K562 (cell line): ENCODE measurements at regions not wholly inside any gene's neighbourhood (a gene's known extent, or its start where the extent isn't known, plus 50 kb on each side); places are given as distances from the start of the nearest gene placed in this dataset.

Experiments used
- ATAC-seq: fragments of 200-7000 bp; cut with Tn5 transposase; 3 replicates; pipeline ENCODE4 v1.9.1; 2020; ENCODE audit warnings: moderate library complexity
- BruUV-seq: library from RNA; stranded (reverse); fragments of 400-500 nt; replicated peaks from 2 replicates; lab custom pipeline; 2021; lab: Mats Ljungman, UMichigan
- CTCF ChIA-PET: fragments of 300-600 bp; formaldehyde crosslinking; extraction: SDS; loops from one replicate; lab custom pipeline; 2021; ENCODE audit warnings: low intra/inter-chr PET ratio; lab: Yijun Ruan, JAX
- POLR2A ChIA-PET: fragments of 300-600, 350-650 bp; sonication (Branson Sonifier 250); formaldehyde crosslinking; extraction: SDS; loops from one replicate; lab custom pipeline; 2021; ENCODE audit warnings: antibody characterized with exemption, inconsistent platforms; lab: Yijun Ruan, JAX
- DNase-seq, 4 experiments: peaks; one replicate each; pipeline versions ENCODE4 v3.0.0 to v3.0.0-alpha.2; 2011 to 2018; ENCODE audit warnings: low spot score in 3 of 4, mixed read lengths in 3 of 4; ENCODE audit errors: extremely low read depth in 1 of 4
- FAIRE-seq: peaks from 2 replicates; lab custom pipeline; 2011; peaks lifted over from hg19 to GRCh38; lab: Jason Lieb, UNC
- H2AFZ ChIP-seq: 2 replicates; pipeline ENCODE4 v1.6.0; 2011; ENCODE audit warnings: low read depth, low read length, control low read depth, inconsistent platforms
- H3K27ac ChIP-seq: fragments of 200-600 bp; 3 replicates; pipeline ENCODE4 v1.8.0; 2011; ENCODE audit warnings: low read depth, mild to moderate bottlenecking, control low read depth, inconsistent platforms, low read length, moderate library complexity, mixed read lengths; ENCODE audit errors: extremely low read depth
- H3K27me3 ChIP-seq, 2 experiments: fragments of 300-600 bp in 1 of 2; 2 replicates in 1 of 2; 3 replicates in 1 of 2; pipeline versions ENCODE4 v1.6.0 to v1.8.0; 2011; ENCODE audit warnings: inconsistent platforms in 2 of 2, low read length in 2 of 2, mild to moderate bottlenecking in 1 of 2, mixed read lengths in 1 of 2, moderate library complexity in 1 of 2; ENCODE audit not compliant: control insufficient read depth in 2 of 2, insufficient read depth in 2 of 2
- H3K36me3 ChIP-seq: fragments of 300-600 bp; 3 replicates; pipeline ENCODE4 v1.8.0; 2011; ENCODE audit warnings: mild to moderate bottlenecking, low read length, inconsistent platforms; ENCODE audit not compliant: control insufficient read depth, insufficient read depth
- H3K4me1 ChIP-seq, 2 experiments: fragments of 200-600 bp in 1 of 2; replicated peaks in 1 of 2; 2 replicates in 1 of 2; 3 replicates in 1 of 2; pipeline versions ENCODE4 v1.5.1 to v1.8.0; 2011; ENCODE audit warnings: inconsistent platforms in 2 of 2, low read length in 2 of 2, mild to moderate bottlenecking in 1 of 2, mixed read lengths in 1 of 2, moderate library complexity in 1 of 2; ENCODE audit not compliant: control insufficient read depth in 2 of 2, insufficient read depth in 2 of 2
- H3K4me2 ChIP-seq: 2 replicates; pipeline ENCODE4 v1.6.1; 2011; ENCODE audit warnings: low read length, control low read depth, inconsistent platforms, mixed read lengths; ENCODE audit not compliant: insufficient read depth
- H3K4me3 ChIP-seq: fragments of 200-600 bp; sonication (generic), shearing (Covaris generic); 2 replicates; pipeline ENCODE4 v1.5.1; 2016; ENCODE audit warnings: control low read depth, inconsistent platforms
- H3K79me2 ChIP-seq: fragments of 200-600 bp; 3 replicates; pipeline ENCODE4 v1.8.0; 2011; ENCODE audit warnings: low read length, inconsistent platforms; ENCODE audit not compliant: control insufficient read depth, insufficient read depth
- H3K9ac ChIP-seq, 2 experiments: 2 replicates each; pipeline versions ENCODE4 v1.6.0 to v1.6.1; 2011; ENCODE audit warnings: low read depth in 2 of 2, low read length in 2 of 2, control low read depth in 1 of 2, inconsistent platforms in 1 of 2, mild to moderate bottlenecking in 1 of 2, mixed read lengths in 1 of 2; ENCODE audit not compliant: insufficient read depth in 1 of 2
- H3K9me1 ChIP-seq: one replicate; pipeline ENCODE4 v1.6.0; 2011; ENCODE audit warnings: inconsistent platforms, mild to moderate bottlenecking, low read length, moderate library complexity; ENCODE audit not compliant: control insufficient read depth, insufficient read depth
- H3K9me3 ChIP-seq: replicated peaks from 2 replicates; pipeline ENCODE4 v1.5.1; 2011; ENCODE audit warnings: low read depth, low read length, inconsistent platforms; ENCODE audit not compliant: control insufficient read depth, insufficient read depth
- H4K20me1 ChIP-seq: replicated peaks from 2 replicates; pipeline ENCODE4 v1.6.1; 2011; ENCODE audit warnings: low read length, inconsistent platforms, mixed read lengths; ENCODE audit not compliant: control insufficient read depth, insufficient read depth
- HCFC1 ChIP-seq: IDR thresholded peaks from 2 replicates; pipeline ENCODE4 v1.6.1; 2012; ENCODE audit warnings: low read depth, low read length, improper control_type of control experiment
- HNRNPUL1 ChIP-seq: fragments of 200-400 bp; formaldehyde crosslinking; IDR thresholded peaks from 2 replicates; pipeline ENCODE4 v1.6.1; 2017; ENCODE audit warnings: low read length
- LEF1 ChIP-seq: fragments of 450-650 bp; IDR thresholded peaks from 2 replicates; pipeline ENCODE4 v1.6.1; 2016; ENCODE audit warnings: mild to moderate bottlenecking
- MAFK ChIP-seq: IDR thresholded peaks from 2 replicates; pipeline ENCODE4 v1.6.1; 2011; ENCODE audit warnings: low read length, improper control_type of control experiment
- RFX5 ChIP-seq: IDR thresholded peaks from 2 replicates; pipeline ENCODE4 v1.6.1; 2011; ENCODE audit warnings: low read depth, mild to moderate bottlenecking, improper control_type of control experiment, low read length
- ZNF197 ChIP-seq: fragments of 200-800 bp; sonication (Bioruptor generic); IDR thresholded peaks from 2 replicates; pipeline ENCODE4 v1.6.1; 2016; ENCODE audit warnings: low read depth, missing genetic modification characterization, missing compliant biosample characterization
- ZNF584 ChIP-seq: fragments of 200-800 bp; sonication (Bioruptor generic); IDR thresholded peaks from 2 replicates; pipeline ENCODE4 v1.6.1; 2016; ENCODE audit warnings: low read depth, mild to moderate bottlenecking, missing genetic modification characterization, missing compliant biosample characterization
- WGBS: fragments of 100-300 bp; shearing (Covaris generic); methylation state at CpG from one replicate; pipeline ENCODE4 v1.1.6; 2016; ENCODE audit warnings: low coverage, mixed read lengths; ENCODE audit not compliant: insufficient coverage; ENCODE audit errors: missing lambda C conversion rate; 5-methylcytosine and 5-hydroxymethylcytosine counted together
- in situ Hi-C: fragments of 300-500 bp; cut with MboI; formaldehyde crosslinking; loops from 4 replicates; pipeline ENCODE4 v1.15.0; 2018; ENCODE audit warnings: inconsistent platforms, mixed read lengths
- intact Hi-C: fragments of 100-400 bp; cut with micrococcal nuclease; formaldehyde crosslinking; loops from 2 replicates; pipeline ENCODE4 v1.14.2; 2022

DNA sequence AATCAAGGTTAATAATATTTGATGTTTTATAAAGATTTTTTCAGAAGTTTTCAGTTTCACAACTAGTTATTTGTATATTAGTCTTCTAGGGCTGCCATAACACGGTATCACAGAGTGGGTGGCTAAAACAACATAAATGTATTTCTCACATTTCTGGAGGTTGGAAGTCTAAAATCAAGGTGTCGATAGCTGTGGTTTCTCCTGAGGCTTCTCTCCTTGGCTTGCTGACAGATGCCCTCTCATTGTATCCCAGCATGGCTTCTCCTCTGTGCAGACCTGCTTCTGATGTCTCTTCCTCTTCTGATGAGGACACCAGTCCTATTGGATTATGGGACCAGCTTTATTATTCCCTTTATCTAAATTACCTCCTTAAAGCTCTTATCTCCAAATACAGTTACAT, 1456.6 kb downstream of the STIM2 start:
- in situ Hi-C loops (no loop called here), intact Hi-C loops (no loop called here)
- Histone ChIP-seq H3K27ac (no peak overlapping the region), H3K9me1 (no peaks in the 10 kb centered on the region), H3K4me2 (no peak overlapping the region), H3K4me1 (no peaks in the 10 kb centered on the region), H3K36me3 (no peaks in the 10 kb centered on the region), H3K4me3 (no peak overlapping the region), H3K79me2 (no peaks in the 10 kb centered on the region), H4K20me1 (no peaks in the 10 kb centered on the region), H3K27me3 (no peaks in the 10 kb centered on the region), H3K9ac (no peak overlapping the region), H2AFZ (no peak overlapping the region), H3K9me3 (no peaks in the 10 kb centered on the region; the same call in 1 of the 2 replicates)
- WGBS: 0% methylated on average over 2 of the region's 2 CpGs
- ATAC-seq: no peak
- CTCF ChIA-PET: no interaction called here
- POLR2A ChIA-PET: no interaction called here
- no peak for DNase-seq
- TF ChIP-seq HNRNPUL1 (no peak), HCFC1 (no peak), ZNF584 (CRISPR knock-in tag) (no peak), MAFK (no peak), LEF1 (no peak)
- no peak for FAIRE-seq
- no TSS peak for BruUV-seq

DNA sequence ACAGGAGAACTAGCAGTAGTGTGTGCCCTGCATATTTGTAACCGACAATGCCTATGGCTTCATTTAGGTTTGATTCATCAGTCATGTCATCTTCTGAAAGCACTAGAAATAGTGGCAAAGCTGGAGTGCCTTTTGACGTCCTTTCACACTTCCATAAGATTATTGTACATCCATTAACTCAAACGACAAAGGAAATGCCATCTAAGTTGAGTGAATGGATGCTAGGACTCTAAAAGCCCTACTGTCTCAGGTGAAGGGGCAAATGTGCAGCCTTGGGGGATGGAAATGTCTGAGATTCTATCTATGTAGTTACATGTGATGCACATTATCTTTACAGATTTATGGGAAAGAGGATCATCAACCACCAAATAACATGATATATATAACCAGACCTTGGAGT, 1473.6 kb downstream of the STIM2 start:
- no peak for FAIRE-seq
- Histone ChIP-seq H2AFZ (no peak overlapping the region), H3K9ac (no peak overlapping the region), H3K79me2 (no peaks in the 10 kb centered on the region), H3K4me2 (no peak overlapping the region), H3K27me3 (no peaks in the 10 kb centered on the region), H4K20me1 (no peaks in the 10 kb centered on the region), H3K4me3 (no peak overlapping the region), H3K36me3 (no peaks in the 10 kb centered on the region), H3K9me3 (no peaks in the 10 kb centered on the region), H3K27ac (no peak overlapping the region), H3K4me1 (no peaks in the 10 kb centered on the region), H3K9me1 (no peaks in the 10 kb centered on the region)
- ChIA-PET POLR2A (no interaction called here), CTCF (no interaction called here)
- no peak for ATAC-seq
- WGBS: 0% methylated on average over 3 of the region's 3 CpGs
- in situ Hi-C loops: no loop called here
- BruUV-seq: no TSS peak
- DNase-seq: no peak
- intact Hi-C loops: no loop called here
- no peak for TF ChIP-seq RFX5
- TF ChIP-seq ZNF197: no peak
